NT2/D1 (cell line): ENCODE measurements at regions not wholly inside any gene's neighbourhood (a gene's known extent, or its start where the extent isn't known, plus 50 kb on each side); places are given as distances from the start of the nearest gene placed in this dataset.

Experiments
- DNase-seq: peaks from one replicate; pipeline ENCODE4 v3.0.0-alpha.2; 2011; ENCODE audit warnings: low read depth, low spot score
- H3K27me3 ChIP-seq: 2 replicates; pipeline ENCODE4 v1.6.0; 2011; ENCODE audit warnings: mild to moderate bottlenecking; ENCODE audit not compliant: insufficient read length, insufficient read depth
- H3K36me3 ChIP-seq: 2 replicates; pipeline ENCODE4 v1.6.1; 2011; ENCODE audit warnings: mild to moderate bottlenecking, low read length, mixed read lengths; ENCODE audit not compliant: insufficient read depth, insufficient read length
- H3K4me1 ChIP-seq: 2 replicates; pipeline ENCODE4 v1.5.1; 2011; ENCODE audit not compliant: insufficient read depth, insufficient read length
- H3K4me3 ChIP-seq: 2 replicates; pipeline ENCODE4 v1.5.1; 2011; ENCODE audit warnings: low read depth; ENCODE audit not compliant: insufficient read length
- H3K9ac ChIP-seq: 2 replicates; pipeline ENCODE4 v1.6.0; 2011; ENCODE audit warnings: low read depth; ENCODE audit not compliant: insufficient read length
- H3K9me3 ChIP-seq: 2 replicates; pipeline ENCODE4 v1.5.1; 2011; ENCODE audit warnings: mild to moderate bottlenecking, low read length; ENCODE audit not compliant: insufficient read depth
- SUZ12 ChIP-seq: IDR thresholded peaks from 2 replicates; pipeline ENCODE4 v1.6.1; 2011; ENCODE audit not compliant: insufficient read length, insufficient read depth; ENCODE audit errors: extremely low read depth
- YY1 ChIP-seq: IDR thresholded peaks from 2 replicates; pipeline ENCODE4 v1.6.1; 2011; ENCODE audit not compliant: insufficient read length, insufficient read depth
- ZNF274 ChIP-seq: IDR thresholded peaks from 2 replicates; pipeline ENCODE4 v1.6.1; 2011; ENCODE audit warnings: mild to moderate bottlenecking, low read depth, low read length

GRCh38 chr18:45207328-45207727, 407.9 kb upstream of the SLC14A2 start:
- Histone ChIP-seq H3K4me1 (no peaks in the 10 kb centered on the region), H3K9ac (no peak overlapping the region), H3K36me3 (no peaks in the 10 kb centered on the region), H3K4me3 (no peak overlapping the region), H3K27me3 (no peaks in the 10 kb centered on the region), H3K9me3 (no peaks in the 10 kb centered on the region)
- TF ChIP-seq SUZ12 (no peak), YY1 (no peak), ZNF274 (no peak)
- no peak for DNase-seq

GRCh38 chr18:45208164-45208563, 407.1 kb upstream of the SLC14A2 start:
- H3K4me3 ChIP-seq: no peak overlapping the region
- H3K27me3 ChIP-seq: no peaks in the 10 kb centered on the region
- H3K4me1 ChIP-seq: no peaks in the 10 kb centered on the region
- TF ChIP-seq SUZ12 (no peak), YY1 (no peak), ZNF274 (no peak)
- no peak for DNase-seq
- no peaks in the 10 kb centered on the region for H3K36me3 ChIP-seq
- no peak overlapping the region for H3K9ac ChIP-seq
- H3K9me3 ChIP-seq: no peaks in the 10 kb centered on the region

GRCh38 chr18:45212181-45213039, 402.9 kb upstream of the SLC14A2 start:
- Histone ChIP-seq H3K36me3 (no peaks in the 10 kb centered on the region), H3K4me3 (no peak overlapping the region), H3K27me3 (no peaks in the 10 kb centered on the region), H3K4me1 (no peaks in the 10 kb centered on the region), H3K9ac (no peak overlapping the region), H3K9me3 (no peaks in the 10 kb centered on the region)
- TF ChIP-seq ZNF274 (no peak), YY1 (no peak), SUZ12 (no peak)
- DNase-seq: peak; percentile 75

GRCh38 chr18:45213040-45213333, 402.3 kb upstream of the SLC14A2 start:
- no peaks in the 10 kb centered on the region for H3K27me3 ChIP-seq
- no peak for DNase-seq
- no peaks in the 10 kb centered on the region for H3K4me1 ChIP-seq
- H3K9ac ChIP-seq: no peak overlapping the region
- no peaks in the 10 kb centered on the region for H3K36me3 ChIP-seq
- no peaks in the 10 kb centered on the region for H3K9me3 ChIP-seq
- TF ChIP-seq ZNF274 (no peak), YY1 (no peak), SUZ12 (no peak)
- no peak overlapping the region for H3K4me3 ChIP-seq

GRCh38 chr18:45218436-45218835, 396.8 kb upstream of the SLC14A2 start:
- H3K36me3 ChIP-seq: no peaks in the 10 kb centered on the region
- TF ChIP-seq ZNF274 (no peak), YY1 (no peak), SUZ12 (no peak)

GRCh38 chr18:45221363-45221762, 393.9 kb upstream of the SLC14A2 start:
- Histone ChIP-seq H3K4me3 (no peak overlapping the region), H3K4me1 (no peaks in the 10 kb centered on the region)
- TF ChIP-seq YY1: no peak
- no peak for TF ChIP-seq ZNF274
- no peak for TF ChIP-seq SUZ12

More at GRCh38 chr18:45218436-45218835, 396.8 kb upstream of the SLC14A2 start:
- Histone ChIP-seq H3K9me3 (no peaks in the 10 kb centered on the region), H3K4me3 (no peak overlapping the region), H3K27me3 (no peaks in the 10 kb centered on the region), H3K4me1 (no peaks in the 10 kb centered on the region), H3K9ac (no peak overlapping the region)
- no peak for DNase-seq

GRCh38 chr18:45222180-45222579, 393.1 kb upstream of the SLC14A2 start:
- Histone ChIP-seq H3K4me1 (no peaks in the 10 kb centered on the region), H3K4me3 (no peak overlapping the region), H3K9ac (no peak overlapping the region), H3K9me3 (no peaks in the 10 kb centered on the region), H3K36me3 (no peaks in the 10 kb centered on the region), H3K27me3 (no peaks in the 10 kb centered on the region)
- no peak for DNase-seq
- TF ChIP-seq SUZ12: no peak
- TF ChIP-seq ZNF274: no peak
- TF ChIP-seq YY1: no peak

More at GRCh38 chr18:45221363-45221762, 393.9 kb upstream of the SLC14A2 start:
- H3K9me3 ChIP-seq: no peaks in the 10 kb centered on the region
- no peaks in the 10 kb centered on the region for H3K27me3 ChIP-seq
- no peak for DNase-seq
- H3K36me3 ChIP-seq: no peaks in the 10 kb centered on the region
- no peak overlapping the region for H3K9ac ChIP-seq
